LNCAP (cell line): ENCODE measurements at regions not wholly inside any gene's neighbourhood (a gene's known extent, or its start where the extent isn't known, plus 50 kb on each side); places are given as distances from the start of the nearest gene placed in this dataset.

Experiments used
- TF ChIP-seq, protein P1 (sequence below): fragments of 450-650 bp; IDR thresholded peaks from 2 replicates; pipeline ENCODE4 v1.5.1; 2017; ENCODE audit warnings: mild to moderate bottlenecking

DNA sequence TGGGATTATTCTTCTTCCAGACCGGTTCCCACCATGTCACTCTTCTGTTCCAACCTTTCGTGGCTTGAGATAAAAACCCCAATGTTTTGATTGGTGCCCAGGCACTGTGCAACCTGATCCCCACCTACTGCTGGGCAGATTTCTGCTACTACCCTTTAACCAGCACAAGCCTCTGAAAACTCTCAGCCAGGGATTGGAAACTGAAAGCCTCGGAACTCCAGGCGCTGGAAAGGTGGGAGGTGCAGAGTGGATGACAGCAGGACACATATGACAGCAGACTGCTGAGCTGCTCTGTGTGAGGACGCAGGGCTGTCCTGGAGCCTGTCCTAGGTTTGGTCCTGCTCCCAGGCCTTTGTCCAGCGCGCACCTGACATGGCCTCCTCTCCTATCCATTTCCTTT is 68.5 kb upstream of the GTF3A start:
- TF ChIP-seq, protein P1, sequence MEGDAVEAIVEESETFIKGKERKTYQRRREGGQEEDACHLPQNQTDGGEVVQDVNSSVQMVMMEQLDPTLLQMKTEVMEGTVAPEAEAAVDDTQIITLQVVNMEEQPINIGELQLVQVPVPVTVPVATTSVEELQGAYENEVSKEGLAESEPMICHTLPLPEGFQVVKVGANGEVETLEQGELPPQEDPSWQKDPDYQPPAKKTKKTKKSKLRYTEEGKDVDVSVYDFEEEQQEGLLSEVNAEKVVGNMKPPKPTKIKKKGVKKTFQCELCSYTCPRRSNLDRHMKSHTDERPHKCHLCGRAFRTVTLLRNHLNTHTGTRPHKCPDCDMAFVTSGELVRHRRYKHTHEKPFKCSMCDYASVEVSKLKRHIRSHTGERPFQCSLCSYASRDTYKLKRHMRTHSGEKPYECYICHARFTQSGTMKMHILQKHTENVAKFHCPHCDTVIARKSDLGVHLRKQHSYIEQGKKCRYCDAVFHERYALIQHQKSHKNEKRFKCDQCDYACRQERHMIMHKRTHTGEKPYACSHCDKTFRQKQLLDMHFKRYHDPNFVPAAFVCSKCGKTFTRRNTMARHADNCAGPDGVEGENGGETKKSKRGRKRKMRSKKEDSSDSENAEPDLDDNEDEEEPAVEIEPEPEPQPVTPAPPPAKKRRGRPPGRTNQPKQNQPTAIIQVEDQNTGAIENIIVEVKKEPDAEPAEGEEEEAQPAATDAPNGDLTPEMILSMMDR, result no peak

DNA sequence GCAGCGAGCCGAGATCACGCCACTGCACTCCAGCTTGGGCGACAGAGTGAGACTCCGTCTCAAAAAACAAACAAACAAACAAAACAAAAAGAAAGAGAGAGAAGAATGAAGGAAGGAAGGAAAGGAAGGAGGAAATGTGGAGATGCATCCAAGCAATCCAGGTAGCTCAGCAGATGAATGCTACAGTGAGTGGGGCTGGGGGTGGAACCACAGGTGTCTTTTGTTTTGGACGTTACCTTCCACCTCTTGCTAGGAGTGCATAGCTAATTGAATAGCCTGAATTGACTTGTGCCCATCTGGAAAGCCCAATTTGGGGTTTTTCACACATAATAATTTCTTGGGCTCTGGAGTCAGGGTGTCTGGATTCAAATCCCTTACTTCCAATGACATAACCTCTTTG is 66.0 kb upstream of the GTF3A start:
- TF ChIP-seq, protein P1, result no peak

DNA sequence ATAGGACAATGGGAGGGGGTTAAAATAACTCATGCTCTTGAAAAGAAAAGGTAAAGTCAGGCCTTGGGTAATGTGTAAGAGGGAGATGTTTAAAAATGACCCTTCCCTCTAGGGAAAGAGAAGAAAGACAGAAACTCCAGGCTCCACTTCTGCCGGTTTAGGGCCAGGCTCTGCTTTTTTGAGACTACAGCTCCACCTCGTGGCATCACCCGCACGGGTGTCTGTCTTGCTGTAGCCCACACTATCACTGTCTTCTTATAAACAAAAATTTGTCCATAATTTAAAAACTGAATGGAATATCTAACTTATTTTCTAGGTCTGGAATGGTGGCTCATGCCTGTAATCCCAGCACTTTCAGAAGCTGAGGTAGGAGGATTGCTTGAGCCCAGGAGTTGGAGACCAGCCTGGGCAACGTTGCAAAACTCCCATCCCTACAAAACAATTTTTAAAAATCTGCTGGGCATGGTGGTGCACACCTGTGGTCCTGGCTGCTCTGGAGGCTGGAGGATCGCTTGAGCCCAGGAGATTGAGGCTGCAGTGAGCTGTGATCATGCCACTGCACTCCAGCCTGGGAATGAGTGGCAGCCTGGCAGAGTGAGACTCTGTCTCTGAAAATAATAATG is 65.1 kb upstream of the GTF3A start:
- TF ChIP-seq, protein P1, result peak; percentile 82

DNA sequence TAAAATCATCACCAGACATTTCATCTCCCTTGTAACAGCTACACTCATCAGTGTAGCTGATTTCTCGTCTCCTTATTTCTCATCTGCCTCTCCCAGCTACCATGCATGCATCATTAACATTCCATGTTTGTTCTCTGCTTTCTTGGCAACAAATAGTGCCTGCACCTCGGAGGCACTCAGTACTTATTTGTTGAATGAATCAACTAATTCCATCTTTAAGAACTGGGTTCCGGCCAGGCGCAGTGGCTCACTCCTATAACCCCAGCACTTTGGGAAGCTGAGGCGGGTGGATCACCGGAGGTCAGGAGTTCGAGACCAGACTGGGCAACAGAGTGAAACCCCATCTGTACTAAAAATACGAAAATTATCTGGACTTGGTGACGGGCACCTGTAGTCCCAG is 63.9 kb upstream of the GTF3A start:
- TF ChIP-seq, protein P1, result no peak

DNA sequence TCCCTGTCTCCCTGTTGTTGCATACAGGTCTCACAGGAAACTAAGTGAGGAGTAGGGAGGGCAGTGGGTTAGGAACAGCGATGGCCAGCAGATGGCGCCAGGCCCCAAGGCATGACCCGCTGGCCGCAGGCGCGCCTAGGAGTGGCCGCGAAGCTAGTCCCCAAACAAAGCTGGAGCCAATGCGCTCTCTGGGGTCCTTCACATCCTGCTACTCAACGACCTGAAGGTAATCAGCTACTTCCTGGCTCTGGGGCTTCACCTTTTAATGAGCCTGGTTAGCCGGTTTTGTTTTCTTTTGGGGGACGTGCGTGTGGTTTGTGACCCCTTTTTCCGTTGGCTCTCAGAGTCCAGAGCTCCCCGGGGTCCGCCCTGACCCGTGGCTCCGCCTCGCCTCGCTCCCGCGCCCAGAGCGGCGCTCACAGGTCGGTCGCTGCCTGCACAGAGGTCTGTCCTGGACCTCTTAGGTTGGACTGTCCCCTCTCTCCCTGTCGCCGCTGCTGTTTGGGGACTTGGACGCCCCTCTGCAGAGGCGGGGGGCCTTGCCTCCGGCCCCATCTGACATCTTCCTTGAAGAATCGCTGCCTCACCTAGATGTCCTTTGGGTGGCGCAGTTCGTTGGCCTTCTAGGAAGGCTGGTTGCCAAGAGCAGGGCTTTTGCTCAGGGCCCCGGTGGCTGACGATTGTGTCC is 62.2 kb upstream of the GTF3A start:
- TF ChIP-seq, protein P1, result peak; percentile 78

DNA sequence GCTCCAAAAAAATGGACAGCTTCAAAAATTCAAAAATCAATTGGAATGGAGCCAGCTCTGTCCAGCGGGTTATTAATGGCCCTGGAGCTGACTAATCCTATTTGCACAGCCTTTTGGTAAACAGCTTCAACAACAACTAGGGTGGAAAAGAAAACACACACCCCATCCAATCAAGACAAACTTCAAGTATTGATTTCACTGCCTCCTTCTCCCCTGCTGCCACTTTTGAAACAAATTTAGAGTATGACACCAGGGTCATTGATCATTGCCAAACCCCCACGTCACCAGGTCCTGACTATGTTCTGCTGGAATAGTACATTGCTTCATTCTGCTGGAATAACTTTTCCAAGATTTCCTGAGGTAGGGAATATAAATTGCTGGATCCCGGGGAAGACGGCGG is 56.8 kb upstream of the GTF3A start:
- TF ChIP-seq, protein P1, result no peak

DNA sequence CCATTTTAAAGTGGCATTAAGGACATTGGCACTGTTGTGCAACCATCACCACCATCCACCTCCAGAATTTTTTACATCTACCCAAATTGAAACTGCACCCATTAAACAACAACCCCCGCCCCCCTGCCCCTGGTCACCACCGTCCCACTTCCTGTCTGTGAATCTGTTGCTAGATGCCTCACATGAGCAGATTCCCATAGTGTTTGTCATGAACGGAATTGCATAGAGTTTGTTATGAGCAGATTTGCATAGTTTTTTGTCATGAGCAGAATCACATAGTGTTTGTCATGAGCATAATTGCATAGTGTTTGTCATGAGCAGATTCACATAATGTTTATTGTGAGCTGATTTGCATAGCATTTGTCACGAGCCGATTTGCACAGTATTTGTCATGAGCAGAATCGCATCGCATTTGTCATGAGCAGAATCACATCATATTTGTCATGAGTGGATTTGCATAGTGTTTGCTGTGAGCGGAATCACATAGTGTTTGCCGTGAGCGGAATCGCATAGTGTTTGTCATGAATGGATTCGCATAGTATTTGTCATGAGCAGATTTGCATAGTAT is 54.0 kb upstream of the GTF3A start:
- TF ChIP-seq, protein P1, result no peak
